HepG2 (cell line): ENCODE measurements at regions not wholly inside any gene's neighbourhood (a gene's known extent, or its start where the extent isn't known, plus 50 kb on each side); places are given as distances from the start of the nearest gene placed in this dataset.

Experiments used
- DPF2 ChIP-seq: sonication (generic); formaldehyde crosslinking; IDR thresholded peaks from 2 replicates; pipeline ENCODE4 v1.4.0; 2020; ENCODE audit warnings: mild to moderate bottlenecking, low read depth, missing genetic modification reagents, borderline replicate concordance
- HNRNPL ChIP-seq: fragments of 200-400 bp; formaldehyde crosslinking; IDR thresholded peaks from 2 replicates; pipeline ENCODE4 v1.6.1; 2017; ENCODE audit warnings: mild to moderate bottlenecking, low read depth, low read length
- MED1 ChIP-seq: sonication (generic); formaldehyde crosslinking; IDR thresholded peaks from 2 replicates; pipeline ENCODE4 v1.4.0; 2020; ENCODE audit warnings: missing genetic modification reagents
- RAD21 ChIP-seq: fragments of 450-650 bp; formaldehyde crosslinking; IDR thresholded peaks from 2 replicates; pipeline ENCODE4 v1.5.0; 2020; ENCODE audit warnings: mild to moderate bottlenecking

DNA sequence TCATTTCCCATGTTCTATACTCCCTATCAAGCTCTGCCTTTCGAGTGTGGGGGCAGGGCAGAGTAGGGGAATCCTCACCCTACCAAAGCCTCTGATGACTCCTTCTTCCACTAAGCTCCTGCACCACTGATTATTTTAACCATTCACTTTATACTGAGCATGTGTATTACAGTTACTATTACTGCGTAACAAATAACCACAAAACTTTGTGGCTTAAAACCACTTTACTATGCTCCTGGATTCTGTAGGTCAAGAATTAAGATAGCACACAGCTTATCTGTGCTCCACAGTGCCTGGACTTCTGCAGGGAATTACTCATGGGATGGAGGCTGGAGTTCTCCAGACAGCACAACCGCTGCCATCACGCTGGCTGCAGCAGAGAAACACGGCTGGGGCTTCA, 117.4 kb upstream of the DNAJC10 start:
- TF ChIP-seq RAD21 (CRISPR knock-in tag) = no peak
- TF ChIP-seq DPF2 (CRISPR knock-in tag) = no peak
- no peak for TF ChIP-seq HNRNPL
- no peak for TF ChIP-seq MED1 (CRISPR knock-in tag)
